ENCODE measurements at regions not wholly inside any gene's neighbourhood (a gene's known extent, or its start where the extent isn't known, plus 50 kb on each side); places are given as distances from the start of the nearest gene placed in this dataset.

DNA sequence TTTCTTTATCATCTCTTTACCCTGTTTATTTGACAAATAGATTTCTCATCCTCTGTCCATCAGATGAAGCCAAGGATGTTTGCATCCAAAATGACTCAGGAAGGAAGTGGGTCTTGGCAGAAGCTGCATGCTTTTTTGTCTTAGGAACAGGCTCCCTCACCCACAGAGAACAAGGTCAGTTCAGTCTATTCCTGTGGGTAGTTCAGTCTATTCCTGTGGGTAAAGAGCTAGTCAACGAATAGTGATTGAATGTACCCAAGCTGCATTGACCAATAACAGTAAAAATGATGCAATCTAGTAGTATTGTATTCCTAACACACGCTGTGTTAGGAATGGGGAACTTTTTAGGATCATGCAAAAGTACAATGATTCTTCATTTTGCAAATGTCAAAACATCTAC lies 290.8 kb upstream of the TANK start:
- TF ChIP-seq, protein P1, sequence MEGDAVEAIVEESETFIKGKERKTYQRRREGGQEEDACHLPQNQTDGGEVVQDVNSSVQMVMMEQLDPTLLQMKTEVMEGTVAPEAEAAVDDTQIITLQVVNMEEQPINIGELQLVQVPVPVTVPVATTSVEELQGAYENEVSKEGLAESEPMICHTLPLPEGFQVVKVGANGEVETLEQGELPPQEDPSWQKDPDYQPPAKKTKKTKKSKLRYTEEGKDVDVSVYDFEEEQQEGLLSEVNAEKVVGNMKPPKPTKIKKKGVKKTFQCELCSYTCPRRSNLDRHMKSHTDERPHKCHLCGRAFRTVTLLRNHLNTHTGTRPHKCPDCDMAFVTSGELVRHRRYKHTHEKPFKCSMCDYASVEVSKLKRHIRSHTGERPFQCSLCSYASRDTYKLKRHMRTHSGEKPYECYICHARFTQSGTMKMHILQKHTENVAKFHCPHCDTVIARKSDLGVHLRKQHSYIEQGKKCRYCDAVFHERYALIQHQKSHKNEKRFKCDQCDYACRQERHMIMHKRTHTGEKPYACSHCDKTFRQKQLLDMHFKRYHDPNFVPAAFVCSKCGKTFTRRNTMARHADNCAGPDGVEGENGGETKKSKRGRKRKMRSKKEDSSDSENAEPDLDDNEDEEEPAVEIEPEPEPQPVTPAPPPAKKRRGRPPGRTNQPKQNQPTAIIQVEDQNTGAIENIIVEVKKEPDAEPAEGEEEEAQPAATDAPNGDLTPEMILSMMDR (IDR thresholded peaks at IDR 0.05): no peak
- TF ChIP-seq POLR2AphosphoS5 (IDR thresholded peaks at IDR 0.05; ENCODE audit: low read depth, low read length): no peak
- TF ChIP-seq, protein P2, sequence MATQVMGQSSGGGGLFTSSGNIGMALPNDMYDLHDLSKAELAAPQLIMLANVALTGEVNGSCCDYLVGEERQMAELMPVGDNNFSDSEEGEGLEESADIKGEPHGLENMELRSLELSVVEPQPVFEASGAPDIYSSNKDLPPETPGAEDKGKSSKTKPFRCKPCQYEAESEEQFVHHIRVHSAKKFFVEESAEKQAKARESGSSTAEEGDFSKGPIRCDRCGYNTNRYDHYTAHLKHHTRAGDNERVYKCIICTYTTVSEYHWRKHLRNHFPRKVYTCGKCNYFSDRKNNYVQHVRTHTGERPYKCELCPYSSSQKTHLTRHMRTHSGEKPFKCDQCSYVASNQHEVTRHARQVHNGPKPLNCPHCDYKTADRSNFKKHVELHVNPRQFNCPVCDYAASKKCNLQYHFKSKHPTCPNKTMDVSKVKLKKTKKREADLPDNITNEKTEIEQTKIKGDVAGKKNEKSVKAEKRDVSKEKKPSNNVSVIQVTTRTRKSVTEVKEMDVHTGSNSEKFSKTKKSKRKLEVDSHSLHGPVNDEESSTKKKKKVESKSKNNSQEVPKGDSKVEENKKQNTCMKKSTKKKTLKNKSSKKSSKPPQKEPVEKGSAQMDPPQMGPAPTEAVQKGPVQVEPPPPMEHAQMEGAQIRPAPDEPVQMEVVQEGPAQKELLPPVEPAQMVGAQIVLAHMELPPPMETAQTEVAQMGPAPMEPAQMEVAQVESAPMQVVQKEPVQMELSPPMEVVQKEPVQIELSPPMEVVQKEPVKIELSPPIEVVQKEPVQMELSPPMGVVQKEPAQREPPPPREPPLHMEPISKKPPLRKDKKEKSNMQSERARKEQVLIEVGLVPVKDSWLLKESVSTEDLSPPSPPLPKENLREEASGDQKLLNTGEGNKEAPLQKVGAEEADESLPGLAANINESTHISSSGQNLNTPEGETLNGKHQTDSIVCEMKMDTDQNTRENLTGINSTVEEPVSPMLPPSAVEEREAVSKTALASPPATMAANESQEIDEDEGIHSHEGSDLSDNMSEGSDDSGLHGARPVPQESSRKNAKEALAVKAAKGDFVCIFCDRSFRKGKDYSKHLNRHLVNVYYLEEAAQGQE (IDR thresholded peaks at IDR 0.05; ENCODE audit: insufficient read depth in 1 of 2, low read depth in 2 of 2, low read length in 1 of 2): no peak
- no peak for TF ChIP-seq TCF7L2 (IDR thresholded peaks at IDR 0.05; ENCODE audit: low read depth, low read length)

All from Panc1 (cell line).